H1 (cell line): ENCODE measurements at regions not wholly inside any gene's neighbourhood (a gene's known extent, or its start where the extent isn't known, plus 50 kb on each side); places are given as distances from the start of the nearest gene placed in this dataset.

ENCODE experiments used
- CTCF ChIP-seq, 3 experiments: IDR thresholded peaks; 1 replicate in 2 of 3; 2 replicates in 1 of 3; pipeline versions ENCODE4 v1.5.1 to v1.6.1; 2011; ENCODE audit warnings: low read length in 3 of 3, mild to moderate bottlenecking in 3 of 3, inconsistent platforms in 2 of 3, low read depth in 1 of 3, moderate library complexity in 1 of 3; ENCODE audit not compliant: insufficient read depth in 1 of 3; ENCODE audit errors: control extremely low read depth in 1 of 3
- EP300 ChIP-seq, 2 experiments: IDR thresholded peaks; 1 replicate in 1 of 2; 2 replicates in 1 of 2; pipeline ENCODE4 v1.6.1; 2011 to 2012; ENCODE audit warnings: low read depth in 2 of 2, low read length in 2 of 2, mild to moderate bottlenecking in 2 of 2, borderline replicate concordance in 1 of 2, inconsistent platforms in 1 of 2, moderate library complexity in 1 of 2
- EZH2 ChIP-seq: fragments of 200-600 bp; sonication (generic); IDR thresholded peaks from 2 replicates; pipeline ENCODE4 v1.7.1; 2012; ENCODE audit warnings: low read depth, mild to moderate bottlenecking, moderate library complexity, low read length, inconsistent platforms; ENCODE audit not compliant: severe bottlenecking
- JUN ChIP-seq: IDR thresholded peaks from 2 replicates; pipeline ENCODE4 v1.6.1; 2011; ENCODE audit warnings: low read depth, mild to moderate bottlenecking, improper control_type of control experiment, low read length
- JUND ChIP-seq: IDR thresholded peaks from 2 replicates; pipeline ENCODE4 v1.6.1; 2011; ENCODE audit warnings: mild to moderate bottlenecking, improper control_type of control experiment, low read length
- MAX ChIP-seq: IDR thresholded peaks from 2 replicates; pipeline ENCODE4 v1.6.1; 2012; ENCODE audit warnings: inconsistent platforms
- POLR2A ChIP-seq, 2 experiments: IDR thresholded peaks; 1 replicate in 1 of 2; 2 replicates in 1 of 2; pipeline ENCODE4 v1.6.1; 2011; ENCODE audit warnings: low read depth in 2 of 2, low read length in 2 of 2, mild to moderate bottlenecking in 2 of 2; ENCODE audit errors: control extremely low read depth in 1 of 2
- POLR2AphosphoS5 ChIP-seq: IDR thresholded peaks from 2 replicates; pipeline ENCODE4 v1.6.1; 2011; ENCODE audit warnings: low read depth, low read length
- TEAD4 ChIP-seq: IDR thresholded peaks from 2 replicates; pipeline ENCODE4 v1.6.1; 2012; ENCODE audit warnings: low read depth, low read length, inconsistent platforms, mixed read lengths
- YY1 ChIP-seq: IDR thresholded peaks from 2 replicates; pipeline ENCODE4 v1.6.1; 2011; ENCODE audit warnings: low read depth, mild to moderate bottlenecking, low read length

- no peak for TF ChIP-seq CTCF (IDR thresholded peaks at IDR 0.05; ENCODE audit: control extremely low read depth in 1 of 3, insufficient read depth in 1 of 3, low read depth in 1 of 3, low read length in 3 of 3)
- TF ChIP-seq POLR2A (IDR thresholded peaks at IDR 0.05; ENCODE audit: control extremely low read depth in 1 of 2, low read depth in 2 of 2, low read length in 2 of 2) = no peak
- no peak for TF ChIP-seq MAX
- TF ChIP-seq JUND = no peak
- TF ChIP-seq TEAD4 = no peak
- TF ChIP-seq EZH2 = no peak
- TF ChIP-seq EP300 (IDR thresholded peaks at IDR 0.05; ENCODE audit: borderline replicate concordance in 1 of 2, low read depth in 2 of 2, low read length in 2 of 2) = no peak
- TF ChIP-seq YY1 = no peak
- TF ChIP-seq POLR2AphosphoS5 = no peak
- TF ChIP-seq JUN = no peak
These were observed 593.3 kb upstream of the ARRDC3 start for GRCh38 chr5:91976451-91976850.
